GM12878 (cell line): ENCODE measurements at regions not wholly inside any gene's neighbourhood (a gene's known extent, or its start where the extent isn't known, plus 50 kb on each side); places are given as distances from the start of the nearest gene placed in this dataset.
A peak's percentile ranks its signal among the peaks of the same experiment; 100 is the strongest.

Experiments
- ATAC-seq: fragments of 200-7000 bp; cut with Tn5 transposase; 3 replicates; pipeline ENCODE4 v1.9.1; 2020; ENCODE audit warnings: mild to moderate bottlenecking, moderate library complexity
- BruUV-seq: library from RNA; stranded (reverse); fragments of 400-500 nt; replicated peaks from 2 replicates; lab custom pipeline; 2021; lab: Mats Ljungman, UMichigan
- CTCF ChIA-PET: fragments of 300-600 bp; sonication (Branson Sonifier 250); formaldehyde crosslinking; extraction: SDS; loops from one replicate; lab custom pipeline; 2021; ENCODE audit warnings: inconsistent platforms; lab: Yijun Ruan, JAX
- POLR2A ChIA-PET: fragments of 350-600 bp; formaldehyde crosslinking; extraction: SDS; loops from one replicate; lab custom pipeline; 2021; ENCODE audit warnings: inconsistent platforms; lab: Charles Lee
- RAD21 ChIA-PET: fragments of 300-600 bp; sonication (Branson Sonifier 250); formaldehyde crosslinking; loops from one replicate; lab custom pipeline; 2023; ENCODE audit warnings: antibody characterized with exemption; ENCODE audit not compliant: unreplicated experiment; lab: Charles Lee
- SMC1A ChIA-PET: fragments of 300-600 bp; sonication (Branson Sonifier 250); formaldehyde crosslinking; loops from one replicate; lab custom pipeline; 2023; ENCODE audit not compliant: unreplicated experiment, uncharacterized antibody; lab: Charles Lee
- DNase-seq: peaks from one replicate; pipeline ENCODE4 v3.0.0-alpha.2; 2011; ENCODE audit warnings: low read depth, low spot score
- FAIRE-seq: peaks from 3 replicates; lab custom pipeline; 2011; peaks lifted over from hg19 to GRCh38; lab: Jason Lieb, UNC
- H2AFZ ChIP-seq: 2 replicates; pipeline ENCODE4 v1.6.0; 2011; ENCODE audit warnings: low read depth, low read length, control low read depth; ENCODE audit not compliant: control insufficient read depth
- H3K27ac ChIP-seq: 2 replicates; pipeline ENCODE4 v1.5.1; 2011; ENCODE audit warnings: control low read depth; ENCODE audit not compliant: control insufficient read depth, insufficient read depth
- H3K27me3 ChIP-seq, 2 experiments: replicated peaks in 1 of 2; 2 replicates each; pipeline versions ENCODE4 v1.6.0 to v1.6.1; 2011; ENCODE audit warnings: low read length in 1 of 2; ENCODE audit not compliant: control insufficient read depth in 2 of 2, insufficient read depth in 2 of 2
- H3K36me3 ChIP-seq, 2 experiments: 2 replicates each; pipeline ENCODE4 v1.5.1; 2011; ENCODE audit warnings: low read length in 1 of 2; ENCODE audit not compliant: control insufficient read depth in 2 of 2, insufficient read depth in 2 of 2
- H3K4me1 ChIP-seq: 2 replicates; pipeline ENCODE4 v1.6.1; 2011; ENCODE audit warnings: mild to moderate bottlenecking, low read length, moderate library complexity, mixed read lengths; ENCODE audit not compliant: control insufficient read depth, insufficient read depth
- H3K4me2 ChIP-seq: 2 replicates; pipeline ENCODE4 v1.6.0; 2011; ENCODE audit warnings: control low read depth; ENCODE audit not compliant: control insufficient read depth, insufficient read depth
- H3K4me3 ChIP-seq: fragments of 200-600 bp; sonication (generic); 2 replicates; pipeline ENCODE4 v1.5.1; 2016
- H3K79me2 ChIP-seq: 2 replicates; pipeline ENCODE4 v1.6.0; 2011; ENCODE audit warnings: low read length; ENCODE audit not compliant: control insufficient read depth, insufficient read depth
- H3K9ac ChIP-seq: 2 replicates; pipeline ENCODE4 v1.8.0; 2011; ENCODE audit warnings: low read length, control low read depth, mixed read lengths; ENCODE audit not compliant: control insufficient read depth, insufficient read depth
- H3K9me3 ChIP-seq: replicated peaks from 3 replicates; pipeline ENCODE4 v1.5.1; 2011; ENCODE audit warnings: mild to moderate bottlenecking, low read length; ENCODE audit not compliant: control insufficient read depth, insufficient read depth
- H4K20me1 ChIP-seq: 2 replicates; pipeline ENCODE4 v1.6.0; 2011; ENCODE audit not compliant: control insufficient read depth, insufficient read depth
- BRCA1 ChIP-seq: IDR thresholded peaks from 2 replicates; pipeline ENCODE4 v1.6.1; 2011; ENCODE audit warnings: low read depth, low read length, improper control_type of control experiment
- EP300 ChIP-seq, 2 experiments: fragments of 150-350 bp in 1 of 2; IDR thresholded peaks; 2 replicates each; pipeline ENCODE4 v1.6.1; 2011 to 2012; ENCODE audit warnings: low read depth in 2 of 2, low read length in 2 of 2, borderline replicate concordance in 1 of 2, improper control_type of control experiment in 1 of 2, inconsistent platforms in 1 of 2; ENCODE audit not compliant: control insufficient read depth in 1 of 2
- FOXK2 ChIP-seq: fragments of 450-650 bp; IDR thresholded peaks from 2 replicates; pipeline ENCODE4 v1.6.1; 2017; ENCODE audit warnings: mild to moderate bottlenecking, moderate library complexity
- IKZF2 ChIP-seq, 2 experiments: fragments of 450-650 bp; IDR thresholded peaks; 2 replicates each; pipeline ENCODE4 v1.6.1; 2017; ENCODE audit warnings: mild to moderate bottlenecking in 2 of 2, moderate library complexity in 2 of 2
- NR2F1 ChIP-seq: fragments of 450-650 bp; conservative IDR thresholded peaks from 2 replicates; pipeline ENCODE4 v1.6.1; 2017; ENCODE audit warnings: mild to moderate bottlenecking
- WGBS: methylation state at CpG from one replicate; pipeline ENCODE4 v1.1.6; 2016; ENCODE audit warnings: low lambda C conversion rate; ENCODE audit not compliant: insufficient replicate concordance, insufficient coverage; ENCODE audit errors: missing lambda C conversion rate; 5-methylcytosine and 5-hydroxymethylcytosine counted together
- in situ Hi-C: fragments of 300-500 bp; cut with MboI; formaldehyde crosslinking; loops from 9 replicates; pipeline ENCODE4 v1.14.3; 2018; ENCODE audit warnings: mixed read lengths
- intact Hi-C: fragments of 100-400 bp; cut with micrococcal nuclease; formaldehyde crosslinking; loops from one replicate; pipeline ENCODE4 v1.14.2; 2022; ENCODE audit not compliant: unreplicated experiment

- ChIA-PET POLR2A (no interaction called here), CTCF (interaction anchor here (0.7 kb wide), 1 partner anchor 436 kb away, joined by 3 read pairs; no protein-coding TSS in a partner anchor), RAD21 (no interaction called here), SMC1A (no interaction called here)
- H4K20me1 ChIP-seq = no peaks in the 10 kb centered on the region
- intact Hi-C loops = no loop called here
- H3K9ac ChIP-seq = no peak overlapping the region
- H3K27me3 ChIP-seq = no peaks in the 10 kb centered on the region; a peak in 1 of 4 replicates
- no peak overlapping the region for H3K27ac ChIP-seq
- H3K4me3 ChIP-seq = no peak overlapping the region
- 41% methylated on average over 11 of the region's 11 CpGs for WGBS
- BruUV-seq = no TSS peak
- DNase-seq (no peak), ATAC-seq (no peak), FAIRE-seq (no peak)
- no peak overlapping the region for H2AFZ ChIP-seq
- H3K4me1 ChIP-seq = no peaks in the 10 kb centered on the region
- no peaks in the 10 kb centered on the region for H3K36me3 ChIP-seq
- TF ChIP-seq BRCA1 (no peak), IKZF2 (IDR thresholded peaks at IDR 0.05) (no peak), EP300 (IDR thresholded peaks at IDR 0.05; ENCODE audit: borderline replicate concordance in 1 of 2, control insufficient read depth in 1 of 2, low read depth in 2 of 2, low read length in 2 of 2) (no peak)
- H3K4me2 ChIP-seq = no peak overlapping the region
- H3K79me2 ChIP-seq = no peaks in the 10 kb centered on the region
- in situ Hi-C loops = no loop called here
- no peaks in the 10 kb centered on the region for H3K9me3 ChIP-seq
These were observed 472.2 kb downstream of the NR2F2 start for GRCh38 chr15:96802611-96803255.

- H3K27ac ChIP-seq = no peak overlapping the region
- H3K79me2 ChIP-seq = no peaks in the 10 kb centered on the region
- intact Hi-C loops (no loop called here), in situ Hi-C loops (no loop called here)
- CTCF ChIA-PET = no interaction called here
- 18% methylated on average over 5 of the region's 5 CpGs for WGBS
- H4K20me1 ChIP-seq = no peaks in the 10 kb centered on the region
- H3K9ac ChIP-seq = no peak overlapping the region
- SMC1A ChIA-PET = no interaction called here
- DNase-seq = no peak
- H3K36me3 ChIP-seq = no peaks in the 10 kb centered on the region
- no peak for ATAC-seq
- 0 out of 2 replicates have a peak, but pooled peaks have one; percentile 41 for TF ChIP-seq NR2F1
- no peak for TF ChIP-seq FOXK2
- BruUV-seq = no TSS peak
- H3K4me2 ChIP-seq = no peak overlapping the region
- H3K4me3 ChIP-seq = no peak overlapping the region
- POLR2A ChIA-PET = no interaction called here
- no peaks in the 10 kb centered on the region for H3K9me3 ChIP-seq
- RAD21 ChIA-PET = no interaction called here
- H3K27me3 ChIP-seq = no peaks in the 10 kb centered on the region
- FAIRE-seq = no peak
- no peaks in the 10 kb centered on the region for H3K4me1 ChIP-seq
- no peak overlapping the region for H2AFZ ChIP-seq
These were observed 474.3 kb downstream of the NR2F2 start for GRCh38 chr15:96804754-96805153.
